ENCODE measurements at regions not wholly inside any gene's neighbourhood (a gene's known extent, or its start where the extent isn't known, plus 50 kb on each side); places are given as distances from the start of the nearest gene placed in this dataset.
A peak's percentile ranks its signal among the peaks of the same experiment; 100 is the strongest.

GRCh38 chr4:107275225-107275624 lies 239.1 kb upstream of the DKK2 start:
- Histone ChIP-seq H3K27me3 (ENCODE audit: control insufficient read depth, low read length) (no peaks in the 10 kb centered on the region), H3K79me2 (ENCODE audit: control insufficient read depth, low read length) (no peaks in the 10 kb centered on the region), H3K9me3 (ENCODE audit: control insufficient read depth, insufficient read depth, low read length) (no peaks in the 10 kb centered on the region), H3K4me3 (ENCODE audit: low read length) (no peak overlapping the region), H3F3A (ENCODE audit: control insufficient read depth, insufficient read depth) (no peaks in the 10 kb centered on the region), H3K4me1 (ENCODE audit: control insufficient read depth, low read length) (no peaks in the 10 kb centered on the region), H3K36me3 (ENCODE audit: control insufficient read depth, low read length) (no peaks in the 10 kb centered on the region), H3K27ac (ENCODE audit: low read depth, low read length) (no peak overlapping the region), H3K4me2 (ENCODE audit: low read length) (no peak overlapping the region), H3K9me2 (replicated peaks; ENCODE audit: control insufficient read depth, low read length) (no peaks in the 10 kb centered on the region), H4K20me1 (ENCODE audit: control insufficient read depth, insufficient read depth, low read depth, low read length) (no peaks in the 10 kb centered on the region)
- TF ChIP-seq EZH2phosphoT487 (IDR thresholded peaks at IDR 0.05; ENCODE audit: borderline replicate concordance, low read length) (no peak), CTCF (IDR thresholded peaks at IDR 0.05; ENCODE audit: low read depth, low read length, poor library complexity, severe bottlenecking) (no peak)

- TF ChIP-seq CTCF (IDR thresholded peaks at IDR 0.05; ENCODE audit: low read depth, low read length, poor library complexity, severe bottlenecking) (no peak), EZH2phosphoT487 (IDR thresholded peaks at IDR 0.05; ENCODE audit: borderline replicate concordance, low read length) (no peak)
- H3K9me2 ChIP-seq (replicated peaks; ENCODE audit: control insufficient read depth, low read length) = no peaks in the 10 kb centered on the region
- H3K79me2 ChIP-seq (ENCODE audit: control insufficient read depth, low read length) = no peaks in the 10 kb centered on the region
- H4K20me1 ChIP-seq (ENCODE audit: control insufficient read depth, insufficient read depth, low read depth, low read length) = no peaks in the 10 kb centered on the region
- H3K9me3 ChIP-seq (ENCODE audit: control insufficient read depth, insufficient read depth, low read length) = no peaks in the 10 kb centered on the region
- H3K4me1 ChIP-seq (ENCODE audit: control insufficient read depth, low read length) = no peaks in the 10 kb centered on the region
- no peak overlapping the region for H3K4me3 ChIP-seq (ENCODE audit: low read length)
- H3K27ac ChIP-seq (ENCODE audit: low read depth, low read length) = no peak overlapping the region
- no peaks in the 10 kb centered on the region for H3F3A ChIP-seq (ENCODE audit: control insufficient read depth, insufficient read depth)
- H3K4me2 ChIP-seq (ENCODE audit: low read length) = no peak overlapping the region
- H3K27me3 ChIP-seq (ENCODE audit: control insufficient read depth, low read length) = no peaks in the 10 kb centered on the region
- H3K36me3 ChIP-seq (ENCODE audit: control insufficient read depth, low read length) = no peaks in the 10 kb centered on the region
Measured at GRCh38 chr4:107270614-107271013, 234.5 kb upstream of the DKK2 start.

DNA sequence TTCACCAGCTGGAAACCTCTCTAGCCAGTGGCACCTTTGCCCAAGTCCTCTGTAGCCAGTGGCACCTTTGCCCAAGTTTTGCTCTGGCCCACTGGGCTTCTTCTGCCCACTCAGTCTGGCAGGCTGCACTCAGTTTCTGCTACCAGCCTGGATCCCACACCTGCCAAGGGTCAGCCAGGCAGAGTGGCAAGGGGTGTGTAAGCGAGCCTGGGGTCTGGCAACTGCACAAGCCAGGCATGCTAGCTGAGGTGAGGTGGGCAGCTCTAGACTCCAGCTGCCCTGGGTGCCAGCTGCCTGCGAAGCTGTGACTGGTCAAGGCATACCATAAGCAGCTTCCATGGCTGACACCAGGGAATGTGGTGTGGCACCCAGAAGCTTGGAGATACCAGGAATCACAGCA lies 233.1 kb upstream of the DKK2 start:
- Histone ChIP-seq H3K9me3 (ENCODE audit: control insufficient read depth, insufficient read depth, low read length) (no peaks in the 10 kb centered on the region), H3K9me2 (replicated peaks; ENCODE audit: control insufficient read depth, low read length) (no peaks in the 10 kb centered on the region), H3K79me2 (ENCODE audit: control insufficient read depth, low read length) (no peaks in the 10 kb centered on the region), H4K20me1 (ENCODE audit: control insufficient read depth, insufficient read depth, low read depth, low read length) (no peaks in the 10 kb centered on the region), H3F3A (ENCODE audit: control insufficient read depth, insufficient read depth) (no peaks in the 10 kb centered on the region), H3K27me3 (ENCODE audit: control insufficient read depth, low read length) (no peaks in the 10 kb centered on the region), H3K36me3 (ENCODE audit: control insufficient read depth, low read length) (no peaks in the 10 kb centered on the region), H3K27ac (ENCODE audit: low read depth, low read length) (no peak overlapping the region), H3K4me2 (ENCODE audit: low read length) (no peak overlapping the region), H3K4me1 (ENCODE audit: control insufficient read depth, low read length) (no peaks in the 10 kb centered on the region), H3K4me3 (ENCODE audit: low read length) (no peak overlapping the region)
- TF ChIP-seq CTCF (IDR thresholded peaks at IDR 0.05; ENCODE audit: low read depth, low read length, poor library complexity, severe bottlenecking) = no peak
- no peak for TF ChIP-seq EZH2phosphoT487 (IDR thresholded peaks at IDR 0.05; ENCODE audit: borderline replicate concordance, low read length)

GRCh38 chr4:107265859-107266258 lies 229.7 kb upstream of the DKK2 start:
- Histone ChIP-seq H3K9me2 (replicated peaks; ENCODE audit: control insufficient read depth, low read length) (no peaks in the 10 kb centered on the region), H3K4me3 (ENCODE audit: low read length) (0 out of 2 replicates have a peak overlapping the region, but pooled peaks have one; percentile 11), H3F3A (ENCODE audit: control insufficient read depth, insufficient read depth) (no peaks in the 10 kb centered on the region), H3K27me3 (ENCODE audit: control insufficient read depth, low read length) (no peaks in the 10 kb centered on the region), H3K36me3 (ENCODE audit: control insufficient read depth, low read length) (no peaks in the 10 kb centered on the region), H3K79me2 (ENCODE audit: control insufficient read depth, low read length) (no peaks in the 10 kb centered on the region), H3K27ac (ENCODE audit: low read depth, low read length) (no peak overlapping the region), H4K20me1 (ENCODE audit: control insufficient read depth, insufficient read depth, low read depth, low read length) (no peaks in the 10 kb centered on the region), H3K4me1 (ENCODE audit: control insufficient read depth, low read length) (no peaks in the 10 kb centered on the region), H3K4me2 (ENCODE audit: low read length) (peak overlapping the region; percentile 31; the same call in 1 of the 2 replicates), H3K9me3 (ENCODE audit: control insufficient read depth, insufficient read depth, low read length) (no peaks in the 10 kb centered on the region)
- no peak for TF ChIP-seq EZH2phosphoT487 (IDR thresholded peaks at IDR 0.05; ENCODE audit: borderline replicate concordance, low read length)
- no peak for TF ChIP-seq CTCF (IDR thresholded peaks at IDR 0.05; ENCODE audit: low read depth, low read length, poor library complexity, severe bottlenecking)

Measured in DOHH2 (cell line).